OCI-LY1 (cell line): ENCODE measurements at regions not wholly inside any gene's neighbourhood (a gene's known extent, or its start where the extent isn't known, plus 50 kb on each side); places are given as distances from the start of the nearest gene placed in this dataset.

Source experiments
- H2AFZ ChIP-seq: fragments of 200-600 bp; sonication (generic), shearing (Covaris generic); 2 replicates; pipeline ENCODE4 v1.6.0; 2014; ENCODE audit warnings: antibody characterized with exemption, mild to moderate bottlenecking, low read length
- H3F3A ChIP-seq: fragments of 200-600 bp; sonication (generic), shearing (Covaris generic); 2 replicates; pipeline ENCODE4 v1.6.0; 2014; ENCODE audit warnings: mild to moderate bottlenecking, antibody characterized with exemption, low read length, moderate library complexity; ENCODE audit not compliant: insufficient read depth
- H3K27ac ChIP-seq: fragments of 200-600 bp; sonication (generic); 2 replicates; pipeline ENCODE4 v1.5.1; 2014; ENCODE audit warnings: low read length, mixed run types, mild to moderate bottlenecking, low read depth; ENCODE audit not compliant: poor library complexity, severe bottlenecking
- H3K27me3 ChIP-seq: fragments of 200-600 bp; sonication (generic); 2 replicates; pipeline ENCODE4 v1.6.0; 2014; ENCODE audit warnings: antibody characterized with exemption, mild to moderate bottlenecking, low read length, moderate library complexity; ENCODE audit not compliant: insufficient read depth
- H3K36me3 ChIP-seq: fragments of 200-600 bp; sonication (generic); 2 replicates; pipeline ENCODE4 v1.6.1; 2014; ENCODE audit warnings: mild to moderate bottlenecking, antibody characterized with exemption, low read length, moderate library complexity, mixed read lengths; ENCODE audit not compliant: insufficient read depth
- H3K4me1 ChIP-seq: fragments of 200-600 bp; sonication (generic); 2 replicates; pipeline ENCODE4 v1.5.1; 2014; ENCODE audit warnings: mild to moderate bottlenecking, low read length, moderate library complexity; ENCODE audit not compliant: insufficient read depth, severe bottlenecking
- H3K4me2 ChIP-seq: fragments of 200-600 bp; sonication (generic), shearing (Covaris generic); 2 replicates; pipeline ENCODE4 v1.6.1; 2014; ENCODE audit warnings: low read length
- H3K4me3 ChIP-seq: fragments of 200-600 bp; sonication (generic); 2 replicates; pipeline ENCODE4 v1.5.1; 2014; ENCODE audit warnings: low read length, low read depth, mild to moderate bottlenecking, mixed read lengths; ENCODE audit not compliant: poor library complexity, severe bottlenecking
- H3K79me2 ChIP-seq: fragments of 200-600 bp; shearing (Covaris generic); 2 replicates; pipeline ENCODE4 v1.6.1; 2016; ENCODE audit warnings: mixed run types, low read length, mixed read lengths; ENCODE audit not compliant: insufficient read depth
- H3K9ac ChIP-seq: fragments of 200-600 bp; sonication (generic), shearing (Covaris generic); 2 replicates; pipeline ENCODE4 v1.6.1; 2014; ENCODE audit warnings: mild to moderate bottlenecking, low read length, mixed read lengths
- H3K9me2 ChIP-seq: fragments of 200-600 bp; sonication (generic), shearing (Covaris generic); 2 replicates; pipeline ENCODE4 v1.6.1; 2014; ENCODE audit warnings: low read depth, mild to moderate bottlenecking, low read length, mixed read lengths
- H3K9me3 ChIP-seq: fragments of 200-600 bp; shearing (Covaris generic); 2 replicates; pipeline ENCODE4 v1.6.1; 2014; ENCODE audit warnings: low read length, mixed read lengths
- H4K20me1 ChIP-seq: fragments of 200-600 bp; sonication (generic), shearing (Covaris generic); 2 replicates; pipeline ENCODE4 v1.6.0; 2016; ENCODE audit warnings: mild to moderate bottlenecking, low read length; ENCODE audit not compliant: insufficient read depth
- EZH2 ChIP-seq: fragments of 200-600 bp; sonication (generic), shearing (Covaris generic); IDR thresholded peaks from 2 replicates; pipeline ENCODE4 v1.8.0; 2017; ENCODE audit warnings: borderline replicate concordance, mixed run types, mild to moderate bottlenecking, antibody characterized with exemption, low read length, moderate library complexity, mixed read lengths
- TF ChIP-seq, protein P1 (sequence below): fragments of 200-600 bp; sonication (generic), shearing (Covaris generic); IDR thresholded peaks from 2 replicates; pipeline ENCODE4 v1.5.1; 2017; ENCODE audit warnings: mild to moderate bottlenecking, antibody characterized with exemption, low read length, moderate library complexity, mixed read lengths

DNA sequence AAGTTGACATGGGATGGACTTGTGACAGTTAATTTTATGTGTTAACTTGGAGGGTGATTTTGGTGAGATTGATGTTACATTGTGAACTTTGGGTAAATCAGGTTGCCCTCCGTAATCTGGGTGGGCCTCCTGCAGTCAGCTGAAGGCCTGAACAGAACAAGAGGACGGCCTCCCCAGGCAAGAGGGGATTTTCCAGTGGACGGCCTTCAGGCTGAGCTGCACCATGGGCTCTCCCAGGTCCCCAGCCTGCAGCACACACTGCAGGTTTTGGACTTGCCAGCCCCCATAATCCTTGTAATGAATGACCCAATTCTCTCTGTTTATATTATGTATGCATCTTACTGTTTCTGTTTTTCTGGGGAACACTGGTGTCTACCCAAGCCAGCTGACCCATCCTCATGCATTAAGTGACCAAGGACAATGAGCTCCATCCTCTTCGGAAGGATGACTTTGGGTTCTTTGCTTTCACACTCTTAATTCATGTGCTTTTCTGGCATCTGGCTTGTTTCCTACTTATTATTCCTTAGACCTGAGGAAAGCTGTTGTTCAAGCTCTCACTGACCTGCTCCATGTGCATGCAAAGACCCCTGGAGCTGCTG, 64.2 kb downstream of the DACT2 start:
- Histone ChIP-seq H3K9ac (no peak overlapping the region), H3K4me2 (no peak overlapping the region), H3K27ac (no peak overlapping the region)

DNA sequence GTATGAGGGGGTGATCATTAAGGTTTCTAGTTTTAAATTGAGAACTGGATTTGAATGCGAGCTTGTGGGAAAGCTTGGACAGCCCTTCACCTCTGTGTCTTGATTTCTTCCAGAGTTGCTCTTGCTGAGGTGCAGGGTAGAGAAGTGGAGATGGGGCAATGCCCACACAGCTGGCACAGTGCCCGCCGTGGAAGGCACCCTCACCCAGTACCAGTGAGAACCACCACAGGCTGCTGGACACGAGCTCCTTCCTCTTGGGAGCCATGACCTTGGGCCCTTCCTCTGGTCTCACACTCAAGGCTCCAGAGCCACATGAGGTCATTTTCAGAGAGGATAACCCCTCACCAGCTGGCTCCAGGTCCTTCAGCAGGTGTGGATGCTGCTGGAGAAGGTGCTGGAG, 67.3 kb downstream of the DACT2 start:
- H3K79me2 ChIP-seq = no peaks in the 10 kb centered on the region
- H3K36me3 ChIP-seq = no peaks in the 10 kb centered on the region
- no peaks in the 10 kb centered on the region for H3K27me3 ChIP-seq
- no peaks in the 10 kb centered on the region for H3K4me1 ChIP-seq
- no peaks in the 10 kb centered on the region for H4K20me1 ChIP-seq
- no peaks in the 10 kb centered on the region for H3K9me2 ChIP-seq
- no peak overlapping the region for H2AFZ ChIP-seq
- H3K9me3 ChIP-seq = no peaks in the 10 kb centered on the region
- H3F3A ChIP-seq = no peaks in the 10 kb centered on the region
- H3K27ac ChIP-seq = no peak overlapping the region
- TF ChIP-seq EZH2 = no peak
- TF ChIP-seq, protein P1, sequence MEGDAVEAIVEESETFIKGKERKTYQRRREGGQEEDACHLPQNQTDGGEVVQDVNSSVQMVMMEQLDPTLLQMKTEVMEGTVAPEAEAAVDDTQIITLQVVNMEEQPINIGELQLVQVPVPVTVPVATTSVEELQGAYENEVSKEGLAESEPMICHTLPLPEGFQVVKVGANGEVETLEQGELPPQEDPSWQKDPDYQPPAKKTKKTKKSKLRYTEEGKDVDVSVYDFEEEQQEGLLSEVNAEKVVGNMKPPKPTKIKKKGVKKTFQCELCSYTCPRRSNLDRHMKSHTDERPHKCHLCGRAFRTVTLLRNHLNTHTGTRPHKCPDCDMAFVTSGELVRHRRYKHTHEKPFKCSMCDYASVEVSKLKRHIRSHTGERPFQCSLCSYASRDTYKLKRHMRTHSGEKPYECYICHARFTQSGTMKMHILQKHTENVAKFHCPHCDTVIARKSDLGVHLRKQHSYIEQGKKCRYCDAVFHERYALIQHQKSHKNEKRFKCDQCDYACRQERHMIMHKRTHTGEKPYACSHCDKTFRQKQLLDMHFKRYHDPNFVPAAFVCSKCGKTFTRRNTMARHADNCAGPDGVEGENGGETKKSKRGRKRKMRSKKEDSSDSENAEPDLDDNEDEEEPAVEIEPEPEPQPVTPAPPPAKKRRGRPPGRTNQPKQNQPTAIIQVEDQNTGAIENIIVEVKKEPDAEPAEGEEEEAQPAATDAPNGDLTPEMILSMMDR = no peak
- no peak overlapping the region for H3K9ac ChIP-seq
- H3K4me2 ChIP-seq = no peak overlapping the region
- H3K4me3 ChIP-seq = no peak overlapping the region

More for the DNA sequence above, 64.2 kb downstream of the DACT2 start:
- Histone ChIP-seq H3K4me3 (no peak overlapping the region), H3K9me3 (no peaks in the 10 kb centered on the region), H2AFZ (no peak overlapping the region), H4K20me1 (no peaks in the 10 kb centered on the region), H3K79me2 (no peaks in the 10 kb centered on the region), H3K36me3 (no peaks in the 10 kb centered on the region), H3K27me3 (no peaks in the 10 kb centered on the region), H3K4me1 (no peaks in the 10 kb centered on the region), H3F3A (no peaks in the 10 kb centered on the region), H3K9me2 (no peaks in the 10 kb centered on the region)
- TF ChIP-seq EZH2 = no peak
- TF ChIP-seq, protein P1 = no peak

DNA sequence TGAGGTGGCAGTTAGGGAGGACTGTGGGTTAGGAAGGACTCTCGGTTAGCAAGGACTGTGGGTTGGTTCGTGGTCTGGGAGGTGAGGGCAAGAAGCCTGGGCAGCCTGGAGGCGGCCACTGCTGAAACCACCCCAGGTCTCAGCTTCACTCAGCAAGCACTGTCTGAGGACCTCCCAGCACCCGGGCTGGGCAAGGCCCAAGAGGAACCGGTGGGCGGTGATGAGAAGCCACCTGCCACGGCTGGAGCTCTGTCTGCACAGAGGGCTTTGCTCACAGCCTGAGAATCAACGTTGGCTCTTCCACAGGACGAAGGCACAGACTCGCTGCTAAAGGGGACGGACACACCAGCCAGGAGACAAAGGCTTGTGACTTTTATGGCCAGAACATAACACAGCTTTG, 69.3 kb downstream of the DACT2 start:
- no peaks in the 10 kb centered on the region for H3F3A ChIP-seq
- H3K4me3 ChIP-seq = no peak overlapping the region
- H3K79me2 ChIP-seq = no peaks in the 10 kb centered on the region
- no peaks in the 10 kb centered on the region for H3K4me1 ChIP-seq
- H3K4me2 ChIP-seq = no peak overlapping the region
- H3K27ac ChIP-seq = no peak overlapping the region
- no peaks in the 10 kb centered on the region for H3K27me3 ChIP-seq
- TF ChIP-seq EZH2 = no peak
- TF ChIP-seq, protein P1 = no peak
- H3K9me3 ChIP-seq = no peaks in the 10 kb centered on the region
- H3K9ac ChIP-seq = no peak overlapping the region
- no peaks in the 10 kb centered on the region for H4K20me1 ChIP-seq
- H3K9me2 ChIP-seq = no peaks in the 10 kb centered on the region
- no peak overlapping the region for H2AFZ ChIP-seq
- H3K36me3 ChIP-seq = no peaks in the 10 kb centered on the region
